ENCODE measurements at regions not wholly inside any gene's neighbourhood (a gene's known extent, or its start where the extent isn't known, plus 50 kb on each side); places are given as distances from the start of the nearest gene placed in this dataset.

- TF ChIP-seq, protein P1, sequence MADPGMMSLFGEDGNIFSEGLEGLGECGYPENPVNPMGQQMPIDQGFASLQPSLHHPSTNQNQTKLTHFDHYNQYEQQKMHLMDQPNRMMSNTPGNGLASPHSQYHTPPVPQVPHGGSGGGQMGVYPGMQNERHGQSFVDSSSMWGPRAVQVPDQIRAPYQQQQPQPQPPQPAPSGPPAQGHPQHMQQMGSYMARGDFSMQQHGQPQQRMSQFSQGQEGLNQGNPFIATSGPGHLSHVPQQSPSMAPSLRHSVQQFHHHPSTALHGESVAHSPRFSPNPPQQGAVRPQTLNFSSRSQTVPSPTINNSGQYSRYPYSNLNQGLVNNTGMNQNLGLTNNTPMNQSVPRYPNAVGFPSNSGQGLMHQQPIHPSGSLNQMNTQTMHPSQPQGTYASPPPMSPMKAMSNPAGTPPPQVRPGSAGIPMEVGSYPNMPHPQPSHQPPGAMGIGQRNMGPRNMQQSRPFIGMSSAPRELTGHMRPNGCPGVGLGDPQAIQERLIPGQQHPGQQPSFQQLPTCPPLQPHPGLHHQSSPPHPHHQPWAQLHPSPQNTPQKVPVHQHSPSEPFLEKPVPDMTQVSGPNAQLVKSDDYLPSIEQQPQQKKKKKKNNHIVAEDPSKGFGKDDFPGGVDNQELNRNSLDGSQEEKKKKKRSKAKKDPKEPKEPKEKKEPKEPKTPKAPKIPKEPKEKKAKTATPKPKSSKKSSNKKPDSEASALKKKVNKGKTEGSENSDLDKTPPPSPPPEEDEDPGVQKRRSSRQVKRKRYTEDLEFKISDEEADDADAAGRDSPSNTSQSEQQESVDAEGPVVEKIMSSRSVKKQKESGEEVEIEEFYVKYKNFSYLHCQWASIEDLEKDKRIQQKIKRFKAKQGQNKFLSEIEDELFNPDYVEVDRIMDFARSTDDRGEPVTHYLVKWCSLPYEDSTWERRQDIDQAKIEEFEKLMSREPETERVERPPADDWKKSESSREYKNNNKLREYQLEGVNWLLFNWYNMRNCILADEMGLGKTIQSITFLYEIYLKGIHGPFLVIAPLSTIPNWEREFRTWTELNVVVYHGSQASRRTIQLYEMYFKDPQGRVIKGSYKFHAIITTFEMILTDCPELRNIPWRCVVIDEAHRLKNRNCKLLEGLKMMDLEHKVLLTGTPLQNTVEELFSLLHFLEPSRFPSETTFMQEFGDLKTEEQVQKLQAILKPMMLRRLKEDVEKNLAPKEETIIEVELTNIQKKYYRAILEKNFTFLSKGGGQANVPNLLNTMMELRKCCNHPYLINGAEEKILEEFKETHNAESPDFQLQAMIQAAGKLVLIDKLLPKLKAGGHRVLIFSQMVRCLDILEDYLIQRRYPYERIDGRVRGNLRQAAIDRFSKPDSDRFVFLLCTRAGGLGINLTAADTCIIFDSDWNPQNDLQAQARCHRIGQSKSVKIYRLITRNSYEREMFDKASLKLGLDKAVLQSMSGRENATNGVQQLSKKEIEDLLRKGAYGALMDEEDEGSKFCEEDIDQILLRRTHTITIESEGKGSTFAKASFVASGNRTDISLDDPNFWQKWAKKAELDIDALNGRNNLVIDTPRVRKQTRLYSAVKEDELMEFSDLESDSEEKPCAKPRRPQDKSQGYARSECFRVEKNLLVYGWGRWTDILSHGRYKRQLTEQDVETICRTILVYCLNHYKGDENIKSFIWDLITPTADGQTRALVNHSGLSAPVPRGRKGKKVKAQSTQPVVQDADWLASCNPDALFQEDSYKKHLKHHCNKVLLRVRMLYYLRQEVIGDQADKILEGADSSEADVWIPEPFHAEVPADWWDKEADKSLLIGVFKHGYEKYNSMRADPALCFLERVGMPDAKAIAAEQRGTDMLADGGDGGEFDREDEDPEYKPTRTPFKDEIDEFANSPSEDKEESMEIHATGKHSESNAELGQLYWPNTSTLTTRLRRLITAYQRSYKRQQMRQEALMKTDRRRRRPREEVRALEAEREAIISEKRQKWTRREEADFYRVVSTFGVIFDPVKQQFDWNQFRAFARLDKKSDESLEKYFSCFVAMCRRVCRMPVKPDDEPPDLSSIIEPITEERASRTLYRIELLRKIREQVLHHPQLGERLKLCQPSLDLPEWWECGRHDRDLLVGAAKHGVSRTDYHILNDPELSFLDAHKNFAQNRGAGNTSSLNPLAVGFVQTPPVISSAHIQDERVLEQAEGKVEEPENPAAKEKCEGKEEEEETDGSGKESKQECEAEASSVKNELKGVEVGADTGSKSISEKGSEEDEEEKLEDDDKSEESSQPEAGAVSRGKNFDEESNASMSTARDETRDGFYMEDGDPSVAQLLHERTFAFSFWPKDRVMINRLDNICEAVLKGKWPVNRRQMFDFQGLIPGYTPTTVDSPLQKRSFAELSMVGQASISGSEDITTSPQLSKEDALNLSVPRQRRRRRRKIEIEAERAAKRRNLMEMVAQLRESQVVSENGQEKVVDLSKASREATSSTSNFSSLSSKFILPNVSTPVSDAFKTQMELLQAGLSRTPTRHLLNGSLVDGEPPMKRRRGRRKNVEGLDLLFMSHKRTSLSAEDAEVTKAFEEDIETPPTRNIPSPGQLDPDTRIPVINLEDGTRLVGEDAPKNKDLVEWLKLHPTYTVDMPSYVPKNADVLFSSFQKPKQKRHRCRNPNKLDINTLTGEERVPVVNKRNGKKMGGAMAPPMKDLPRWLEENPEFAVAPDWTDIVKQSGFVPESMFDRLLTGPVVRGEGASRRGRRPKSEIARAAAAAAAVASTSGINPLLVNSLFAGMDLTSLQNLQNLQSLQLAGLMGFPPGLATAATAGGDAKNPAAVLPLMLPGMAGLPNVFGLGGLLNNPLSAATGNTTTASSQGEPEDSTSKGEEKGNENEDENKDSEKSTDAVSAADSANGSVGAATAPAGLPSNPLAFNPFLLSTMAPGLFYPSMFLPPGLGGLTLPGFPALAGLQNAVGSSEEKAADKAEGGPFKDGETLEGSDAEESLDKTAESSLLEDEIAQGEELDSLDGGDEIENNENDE (IDR thresholded peaks at IDR 0.05; ENCODE audit: insufficient replicate concordance, low read length): no peak
- TF ChIP-seq BACH1 (IDR thresholded peaks at IDR 0.05; ENCODE audit: low read length) (no peak), SP2 (IDR thresholded peaks at IDR 0.05; ENCODE audit: low read length) (no peak)
Observed at GRCh38 chr9:80157561-80157983, 585.8 kb downstream of the TLE4 start (continued).
